Activated B cell treated with CpG ODN at 0.5 μM for 24 hours (primary cell): ENCODE measurements at regions not wholly inside any gene's neighbourhood (a gene's known extent, or its start where the extent isn't known, plus 50 kb on each side); places are given as distances from the start of the nearest gene placed in this dataset.

Experiments used
- ATAC-seq: fragments of 200-7000 bp; cut with Tn5 transposase; one replicate; pipeline ENCODE4 v1.10.0; 2021; ENCODE audit warnings: low read depth, mild to moderate bottlenecking, moderate library complexity
- CTCF ChIA-PET: fragments of 350-600 bp; sonication (Branson Sonifier 250); formaldehyde crosslinking; loops from one replicate; lab custom pipeline; 2021; ENCODE audit warnings: antibody characterized with exemption; lab: Charles Lee
- POLR2A ChIA-PET: fragments of 350-600 bp; sonication (Branson Sonifier 250); formaldehyde crosslinking; loops from one replicate; lab custom pipeline; 2021; ENCODE audit warnings: antibody characterized with exemption; lab: Charles Lee
- DNase-seq: peaks from one replicate; pipeline ENCODE4 v3.0.0; 2022
- H3K27ac Mint-ChIP-seq: one replicate; pipeline ENCODE4 v1.8.0; 2020; ENCODE audit warnings: mixed read lengths
- H3K27me3 Mint-ChIP-seq: one replicate; pipeline ENCODE4 v1.8.0; 2021; ENCODE audit warnings: mixed read lengths
- H3K36me3 Mint-ChIP-seq: one replicate; pipeline ENCODE4 v1.8.0; 2021; ENCODE audit warnings: low read depth, mixed read lengths
- H3K4me1 Mint-ChIP-seq: one replicate; pipeline ENCODE4 v1.8.0; 2021; ENCODE audit warnings: mixed read lengths
- H3K4me3 Mint-ChIP-seq: one replicate; pipeline ENCODE4 v1.8.0; 2020; ENCODE audit warnings: mild to moderate bottlenecking, mixed read lengths
- H3K9me3 Mint-ChIP-seq: one replicate; pipeline ENCODE4 v1.8.0; 2020; ENCODE audit warnings: mixed read lengths
- CTCF ChIP-seq: fragments of 200-600 bp; IDR thresholded peaks from one replicate; pipeline ENCODE4 v1.8.0; 2022; ENCODE audit warnings: antibody characterized with exemption, mild to moderate bottlenecking
- intact Hi-C: fragments of 100-400 bp; cut with micrococcal nuclease; formaldehyde crosslinking; loops from one replicate; pipeline ENCODE4 v1.15.1; 2024

DNA sequence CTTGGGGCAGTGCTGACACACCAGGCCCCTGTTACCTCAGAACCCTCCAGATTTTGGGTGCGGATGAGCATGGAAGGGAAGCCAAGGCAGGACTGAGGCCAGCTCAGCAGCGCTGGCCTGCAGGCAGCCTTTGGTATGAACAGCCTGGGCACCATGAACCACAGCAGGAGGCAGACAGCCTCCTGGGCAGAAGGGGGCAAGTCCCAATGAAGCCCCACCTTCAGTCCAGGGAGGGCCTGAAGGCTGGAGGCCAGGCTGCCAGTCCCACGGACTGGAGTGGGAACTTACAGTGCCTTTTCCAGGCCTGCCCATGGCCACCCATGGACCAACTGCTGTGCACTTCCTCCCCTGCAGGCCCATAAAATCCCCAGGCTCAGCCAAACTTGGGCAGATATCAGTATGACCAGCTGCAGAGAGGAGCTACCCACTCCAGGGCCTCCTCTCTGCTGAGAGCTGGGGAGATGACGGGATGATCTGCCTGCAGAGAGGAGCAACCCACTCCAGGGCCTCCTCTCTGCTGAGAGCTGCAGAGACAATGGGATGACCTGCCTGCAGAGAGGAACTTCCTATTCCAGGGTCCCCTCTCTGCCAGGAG, 74.7 kb downstream of the NEURL3 start:
- Mint-ChIP-seq H3K36me3 (no peaks in the 10 kb centered on the region), H3K4me1 (no peaks in the 10 kb centered on the region), H3K27ac (no peak overlapping the region), H3K4me3 (no peak overlapping the region), H3K9me3 (peaks cover 15% of the 10 kb centered on the region), H3K27me3 (peaks cover 28% of the 10 kb centered on the region)
- DNase-seq: no peak
- no peak for ATAC-seq
- POLR2A ChIA-PET: no interaction called here
- intact Hi-C loops: no loop called here
- CTCF ChIA-PET: no interaction called here
- no peak for TF ChIP-seq CTCF

DNA sequence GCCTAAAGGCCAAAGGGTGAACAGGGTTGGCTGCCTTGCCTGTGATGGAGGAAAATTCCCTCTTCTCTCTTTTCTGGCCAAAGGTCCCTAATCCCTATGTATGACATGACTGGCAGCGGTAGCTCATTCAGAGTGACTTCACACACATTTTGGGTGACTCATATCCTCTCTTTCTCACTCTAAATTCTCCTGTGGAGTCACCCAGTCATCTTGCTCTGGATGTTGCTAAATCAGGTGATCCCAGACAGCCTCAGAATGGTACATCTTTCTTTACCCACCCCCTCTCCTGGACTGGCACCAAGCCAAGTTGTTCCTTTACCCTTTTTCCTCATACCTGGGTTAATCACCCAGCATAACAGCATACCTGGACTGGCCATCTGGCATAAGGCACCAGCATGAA, 77.2 kb downstream of the NEURL3 start:
- intact Hi-C loops: no loop called here
- no peak overlapping the region for H3K4me3 Mint-ChIP-seq
- no peaks in the 10 kb centered on the region for H3K36me3 Mint-ChIP-seq
- no peak overlapping the region for H3K27ac Mint-ChIP-seq
- no peaks in the 10 kb centered on the region for H3K4me1 Mint-ChIP-seq
- H3K27me3 Mint-ChIP-seq: peaks cover 34% of the 10 kb centered on the region
- DNase-seq (no peak), ATAC-seq (no peak)
- POLR2A ChIA-PET: no interaction called here
- CTCF ChIA-PET: no interaction called here
- no peak for TF ChIP-seq CTCF
- H3K9me3 Mint-ChIP-seq: peaks cover 15% of the 10 kb centered on the region

GRCh38 chr2:96427169-96427568, 78.0 kb downstream of the NEURL3 start:
- ATAC-seq: no peak
- ChIA-PET POLR2A (no interaction called here), CTCF (no interaction called here)
- intact Hi-C loops: no loop called here
- H3K4me1 Mint-ChIP-seq: no peaks in the 10 kb centered on the region
- no peak for DNase-seq
- H3K27me3 Mint-ChIP-seq: peaks cover 39% of the 10 kb centered on the region
- H3K36me3 Mint-ChIP-seq: no peaks in the 10 kb centered on the region
- no peak for TF ChIP-seq CTCF
- H3K4me3 Mint-ChIP-seq: no peak overlapping the region
- no peak overlapping the region for H3K27ac Mint-ChIP-seq
- peaks cover 15% of the 10 kb centered on the region for H3K9me3 Mint-ChIP-seq

GRCh38 chr2:96423828-96424227, 81.3 kb downstream of the NEURL3 start:
- no peak for TF ChIP-seq CTCF
- Mint-ChIP-seq H3K4me3 (no peak overlapping the region), H3K36me3 (no peaks in the 10 kb centered on the region), H3K27me3 (peaks cover 55% of the 10 kb centered on the region), H3K27ac (no peak overlapping the region), H3K9me3 (no peaks in the 10 kb centered on the region), H3K4me1 (no peaks in the 10 kb centered on the region)
- DNase-seq (no peak), ATAC-seq (no peak)
- intact Hi-C loops: no loop called here
- ChIA-PET POLR2A (no interaction called here), CTCF (no interaction called here)
